ENCODE measurements at regions not wholly inside any gene's neighbourhood (a gene's known extent, or its start where the extent isn't known, plus 50 kb on each side); places are given as distances from the start of the nearest gene placed in this dataset.

DNA sequence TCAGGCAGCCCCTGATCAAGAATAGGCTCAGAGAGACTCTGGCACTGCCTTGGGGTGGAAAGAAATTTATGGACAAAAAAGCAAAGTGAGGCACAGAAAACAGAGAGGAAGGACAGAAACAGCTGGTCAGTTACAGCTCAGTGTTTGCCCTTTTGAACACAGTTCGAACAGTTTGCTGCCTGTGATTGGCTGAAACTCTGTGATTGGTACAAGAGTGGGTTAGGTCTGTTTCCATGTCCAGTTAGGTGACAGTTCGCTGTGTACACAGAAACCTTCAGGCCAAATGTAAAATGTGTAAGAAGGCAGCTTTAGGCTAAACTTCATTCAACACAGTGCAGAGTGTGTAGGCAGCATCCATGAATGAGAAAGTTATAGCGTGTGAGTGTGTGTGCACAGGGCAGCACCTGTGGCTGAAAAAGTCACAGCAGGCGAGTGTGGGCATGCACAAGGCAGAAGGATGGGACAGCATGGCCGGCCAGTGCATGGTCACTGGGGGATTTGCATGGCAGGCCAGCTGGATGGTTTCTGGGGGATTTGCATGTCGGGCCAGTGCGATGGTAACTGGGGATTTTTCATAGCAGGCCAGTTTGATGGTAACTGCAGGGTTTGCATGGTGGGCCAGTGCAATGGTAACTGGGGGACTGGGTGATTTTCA is 75.4 kb upstream of the FRMD1 start:
- Histone ChIP-seq H3K9me3 (ENCODE audit: low read depth) (no peaks in the 10 kb centered on the region), H3K27ac (no peak overlapping the region), H3K4me3 (no peak overlapping the region), H3K4me1 (ENCODE audit: low read depth) (no peaks in the 10 kb centered on the region), H3K27me3 (no peaks in the 10 kb centered on the region), H3K36me3 (no peaks in the 10 kb centered on the region)
- TF ChIP-seq, protein P1, sequence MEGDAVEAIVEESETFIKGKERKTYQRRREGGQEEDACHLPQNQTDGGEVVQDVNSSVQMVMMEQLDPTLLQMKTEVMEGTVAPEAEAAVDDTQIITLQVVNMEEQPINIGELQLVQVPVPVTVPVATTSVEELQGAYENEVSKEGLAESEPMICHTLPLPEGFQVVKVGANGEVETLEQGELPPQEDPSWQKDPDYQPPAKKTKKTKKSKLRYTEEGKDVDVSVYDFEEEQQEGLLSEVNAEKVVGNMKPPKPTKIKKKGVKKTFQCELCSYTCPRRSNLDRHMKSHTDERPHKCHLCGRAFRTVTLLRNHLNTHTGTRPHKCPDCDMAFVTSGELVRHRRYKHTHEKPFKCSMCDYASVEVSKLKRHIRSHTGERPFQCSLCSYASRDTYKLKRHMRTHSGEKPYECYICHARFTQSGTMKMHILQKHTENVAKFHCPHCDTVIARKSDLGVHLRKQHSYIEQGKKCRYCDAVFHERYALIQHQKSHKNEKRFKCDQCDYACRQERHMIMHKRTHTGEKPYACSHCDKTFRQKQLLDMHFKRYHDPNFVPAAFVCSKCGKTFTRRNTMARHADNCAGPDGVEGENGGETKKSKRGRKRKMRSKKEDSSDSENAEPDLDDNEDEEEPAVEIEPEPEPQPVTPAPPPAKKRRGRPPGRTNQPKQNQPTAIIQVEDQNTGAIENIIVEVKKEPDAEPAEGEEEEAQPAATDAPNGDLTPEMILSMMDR (IDR thresholded peaks at IDR 0.05; ENCODE audit: low read depth, low read length): no peak
- DNase-seq (ENCODE audit: low read depth in 1 of 2, low spot score in 1 of 2): no peak

DNA sequence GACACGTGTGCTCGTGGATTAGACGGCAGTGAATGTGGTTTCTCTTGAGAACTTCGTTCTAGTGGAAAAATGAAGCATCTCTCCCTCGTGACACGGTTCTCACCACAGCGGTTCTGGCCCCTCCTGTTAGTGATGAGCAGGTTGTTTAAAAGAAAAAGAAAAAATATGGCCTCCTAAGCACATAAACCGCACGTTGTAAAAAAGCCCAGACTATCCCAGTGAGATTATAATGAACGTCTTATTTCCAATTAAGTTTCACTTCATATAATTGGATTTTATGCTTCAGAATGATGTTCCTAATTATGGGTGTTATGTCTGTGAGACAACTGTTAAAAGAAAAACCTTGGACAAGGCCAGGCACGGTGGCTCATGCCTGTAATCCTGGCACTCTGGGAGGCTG is 74.5 kb upstream of the FRMD1 start:
- no peaks in the 10 kb centered on the region for H3K4me1 ChIP-seq (ENCODE audit: low read depth)
- H3K9me3 ChIP-seq (ENCODE audit: low read depth): no peaks in the 10 kb centered on the region
- no peak overlapping the region for H3K4me3 ChIP-seq
- H3K27ac ChIP-seq: no peak overlapping the region
- no peaks in the 10 kb centered on the region for H3K36me3 ChIP-seq
- H3K27me3 ChIP-seq: no peaks in the 10 kb centered on the region
- DNase-seq (ENCODE audit: low read depth in 1 of 2, low spot score in 1 of 2): no peak
- TF ChIP-seq, protein P1 (IDR thresholded peaks at IDR 0.05; ENCODE audit: low read depth, low read length): no peak

DNA sequence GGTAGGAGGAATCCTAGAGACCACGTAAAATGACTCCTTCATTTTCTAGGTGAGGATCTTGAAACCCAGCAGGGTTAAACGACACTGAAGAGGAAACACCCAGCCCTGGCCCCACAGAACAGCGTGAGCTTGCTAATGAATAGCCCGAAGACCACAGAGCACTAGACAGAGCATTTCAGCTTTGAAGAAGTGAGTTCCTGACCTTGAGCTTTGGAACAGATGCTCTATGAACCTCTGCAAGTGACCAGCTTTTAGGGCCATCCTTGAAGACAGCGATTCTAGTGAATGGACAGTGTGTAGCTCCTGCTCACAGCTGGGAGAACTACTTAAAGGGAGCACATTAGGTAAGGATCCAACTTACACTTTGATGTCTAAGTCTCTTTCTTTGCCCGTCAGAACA is 74.0 kb upstream of the FRMD1 start:
- no peaks in the 10 kb centered on the region for H3K27me3 ChIP-seq
- DNase-seq (ENCODE audit: low read depth in 1 of 2, low spot score in 1 of 2): no peak
- TF ChIP-seq, protein P1 (IDR thresholded peaks at IDR 0.05; ENCODE audit: low read depth, low read length): no peak
- H3K4me3 ChIP-seq: no peak overlapping the region
- no peaks in the 10 kb centered on the region for H3K9me3 ChIP-seq (ENCODE audit: low read depth)
- H3K27ac ChIP-seq: no peak overlapping the region
- H3K4me1 ChIP-seq (ENCODE audit: low read depth): no peaks in the 10 kb centered on the region
- no peaks in the 10 kb centered on the region for H3K36me3 ChIP-seq

DNA sequence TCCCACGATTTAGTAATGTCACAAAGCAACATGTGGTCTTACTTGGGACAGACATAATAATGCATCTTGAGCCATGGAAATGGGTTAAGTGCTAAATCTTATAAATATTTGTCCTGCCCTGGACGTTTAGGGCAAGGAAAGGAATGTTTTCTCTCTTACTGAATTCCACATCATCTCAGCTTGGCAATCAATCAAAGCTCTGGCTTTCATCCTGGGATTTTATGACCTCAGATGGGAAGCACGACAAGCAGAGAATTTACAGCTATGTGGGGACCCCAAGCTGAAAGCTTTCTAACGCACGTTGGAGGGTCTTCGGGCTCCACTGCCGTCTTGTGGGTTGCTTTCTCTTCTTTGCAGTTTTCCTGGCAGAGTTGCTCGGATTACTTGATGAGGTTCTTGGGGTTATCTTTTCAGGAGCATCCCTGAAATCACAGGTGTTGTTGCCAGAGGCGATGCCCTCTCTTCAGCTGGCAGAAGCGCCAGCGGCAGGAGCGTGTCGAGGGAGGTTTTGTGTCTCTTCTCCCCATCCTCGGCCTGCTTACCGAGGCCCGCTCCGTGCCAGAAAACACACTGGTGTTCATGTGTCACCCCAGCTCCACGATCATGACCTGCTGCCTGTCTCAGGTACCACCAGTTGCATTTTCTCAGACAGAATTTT is 73.4 kb upstream of the FRMD1 start:
- Histone ChIP-seq H3K4me1 (ENCODE audit: low read depth) (peaks cover 2% of the 10 kb centered on the region), H3K27ac (no peak overlapping the region), H3K4me3 (no peak overlapping the region), H3K36me3 (no peaks in the 10 kb centered on the region), H3K9me3 (ENCODE audit: low read depth) (no peaks in the 10 kb centered on the region), H3K27me3 (no peaks in the 10 kb centered on the region)
- TF ChIP-seq, protein P1 (IDR thresholded peaks at IDR 0.05; ENCODE audit: low read depth, low read length): no peak
- DNase-seq (ENCODE audit: low read depth in 1 of 2, low spot score in 1 of 2): no peak

DNA sequence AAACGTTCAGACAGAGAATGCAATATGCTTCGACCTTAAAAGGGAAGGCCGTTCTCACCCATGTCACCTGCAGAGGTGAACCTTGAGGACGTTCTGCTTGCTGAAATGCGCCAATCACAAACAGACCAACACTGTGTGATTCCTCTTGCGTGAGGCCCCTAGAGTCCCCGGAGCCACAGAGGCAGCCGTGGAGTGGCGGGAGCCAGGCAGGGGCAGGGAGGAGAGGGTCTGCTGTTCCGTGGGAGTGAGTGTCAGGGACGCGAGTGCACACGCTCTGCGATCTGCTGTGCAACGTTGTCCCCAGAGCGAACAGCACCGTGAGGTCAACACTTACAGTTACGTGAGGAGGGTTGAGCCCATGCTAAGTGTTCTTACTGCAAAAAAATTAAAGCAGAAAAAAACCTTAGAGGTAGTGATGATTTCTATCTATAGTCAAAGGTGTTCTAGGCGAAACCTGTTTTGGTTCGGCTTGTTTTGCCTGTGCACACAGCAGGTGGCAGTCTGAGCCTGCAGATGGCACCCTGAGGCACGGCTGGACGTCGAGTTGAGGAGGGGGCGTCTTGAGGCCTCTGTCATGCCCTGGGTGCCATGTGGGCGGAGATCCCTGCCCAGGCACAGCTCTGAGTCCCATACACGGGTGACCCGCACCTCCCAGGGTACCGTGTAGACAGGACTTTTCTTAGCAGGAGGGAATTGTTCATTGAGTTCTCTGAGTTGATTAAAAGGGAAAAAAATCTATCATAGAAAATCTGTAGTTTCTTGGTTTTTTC is 71.7 kb upstream of the FRMD1 start:
- H3K9me3 ChIP-seq (ENCODE audit: low read depth): no peaks in the 10 kb centered on the region
- H3K27ac ChIP-seq: no peak overlapping the region
- TF ChIP-seq, protein P1 (IDR thresholded peaks at IDR 0.05; ENCODE audit: low read depth, low read length): peak; percentile 47
- DNase-seq (ENCODE audit: low read depth in 1 of 2, low spot score in 1 of 2): peak; percentile 30 to 47
- H3K4me1 ChIP-seq (ENCODE audit: low read depth): peaks cover 4% of the 10 kb centered on the region
- H3K27me3 ChIP-seq: no peaks in the 10 kb centered on the region
- no peak overlapping the region for H3K4me3 ChIP-seq
- H3K36me3 ChIP-seq: no peaks in the 10 kb centered on the region

All from cardiac muscle cell (in vitro differentiated cells and primary cell).